GM13976 (cell line): ENCODE measurements at regions not wholly inside any gene's neighbourhood (a gene's known extent, or its start where the extent isn't known, plus 50 kb on each side); places are given as distances from the start of the nearest gene placed in this dataset.

Experiments used
- DNase-seq: peaks from one replicate; pipeline ENCODE4 v3.0.0; 2012; ENCODE audit warnings: low spot score
- in situ Hi-C: fragments of 300-500 bp; cut with MboI; formaldehyde crosslinking; loops from one replicate; pipeline ENCODE4 v1.12.0; 2022; ENCODE audit warnings: low sequenced_read_pairs, mixed read lengths, inconsistent platforms; ENCODE audit not compliant: unreplicated experiment
- TF ChIP-seq, protein P1 (sequence below): IDR thresholded peaks from 2 replicates; pipeline ENCODE4 v1.5.1; 2012; ENCODE audit warnings: borderline replicate concordance, mild to moderate bottlenecking; ENCODE audit not compliant: insufficient read depth; ENCODE audit errors: extremely low read depth, missing control alignments, control extremely low read depth

DNA sequence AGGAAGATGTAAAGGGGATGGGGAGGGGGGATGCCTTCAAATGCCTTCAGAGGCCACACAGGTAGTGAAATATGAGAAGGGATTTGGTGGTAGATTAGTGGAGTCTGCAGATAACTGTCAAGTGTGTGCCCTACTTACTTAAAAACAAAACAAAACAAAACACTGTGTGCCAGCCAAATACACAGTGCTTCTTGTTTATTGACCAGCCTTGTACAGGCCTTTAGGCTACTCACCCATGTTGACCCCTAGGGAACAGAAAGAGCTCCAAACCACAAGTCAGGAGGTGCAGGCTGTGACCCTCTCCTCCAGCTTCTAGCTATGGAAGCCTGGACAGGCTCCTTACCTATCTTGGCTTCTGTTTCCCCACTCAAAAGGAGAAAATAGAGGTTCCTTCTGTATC lies 562.0 kb downstream of the ETNK1 start:
- no peak for DNase-seq
- in situ Hi-C loops, result no loop called here
- TF ChIP-seq, protein P1, sequence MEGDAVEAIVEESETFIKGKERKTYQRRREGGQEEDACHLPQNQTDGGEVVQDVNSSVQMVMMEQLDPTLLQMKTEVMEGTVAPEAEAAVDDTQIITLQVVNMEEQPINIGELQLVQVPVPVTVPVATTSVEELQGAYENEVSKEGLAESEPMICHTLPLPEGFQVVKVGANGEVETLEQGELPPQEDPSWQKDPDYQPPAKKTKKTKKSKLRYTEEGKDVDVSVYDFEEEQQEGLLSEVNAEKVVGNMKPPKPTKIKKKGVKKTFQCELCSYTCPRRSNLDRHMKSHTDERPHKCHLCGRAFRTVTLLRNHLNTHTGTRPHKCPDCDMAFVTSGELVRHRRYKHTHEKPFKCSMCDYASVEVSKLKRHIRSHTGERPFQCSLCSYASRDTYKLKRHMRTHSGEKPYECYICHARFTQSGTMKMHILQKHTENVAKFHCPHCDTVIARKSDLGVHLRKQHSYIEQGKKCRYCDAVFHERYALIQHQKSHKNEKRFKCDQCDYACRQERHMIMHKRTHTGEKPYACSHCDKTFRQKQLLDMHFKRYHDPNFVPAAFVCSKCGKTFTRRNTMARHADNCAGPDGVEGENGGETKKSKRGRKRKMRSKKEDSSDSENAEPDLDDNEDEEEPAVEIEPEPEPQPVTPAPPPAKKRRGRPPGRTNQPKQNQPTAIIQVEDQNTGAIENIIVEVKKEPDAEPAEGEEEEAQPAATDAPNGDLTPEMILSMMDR, result no peak

DNA sequence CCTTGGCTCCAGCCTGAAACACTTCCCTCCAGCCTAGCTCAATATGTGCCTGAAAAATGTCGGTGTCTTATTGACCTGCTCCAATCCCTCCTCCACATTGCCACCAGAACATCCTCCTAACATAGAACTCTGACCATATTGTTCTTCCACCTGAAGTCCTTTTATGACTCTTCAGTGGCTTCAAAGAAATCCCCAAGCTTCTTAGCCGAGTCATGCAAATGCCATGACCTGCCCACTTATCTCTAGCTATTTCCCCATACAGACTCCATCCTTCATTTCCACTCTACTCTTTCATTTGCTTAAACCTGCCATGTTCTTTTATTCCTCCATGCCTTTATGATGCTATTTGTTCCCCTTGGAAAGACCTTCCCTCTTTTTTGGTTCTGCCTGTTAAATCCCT lies 568.6 kb downstream of the ETNK1 start:
- TF ChIP-seq, protein P1, result no peak
- no peak for DNase-seq
- in situ Hi-C loops, result no loop called here

DNA sequence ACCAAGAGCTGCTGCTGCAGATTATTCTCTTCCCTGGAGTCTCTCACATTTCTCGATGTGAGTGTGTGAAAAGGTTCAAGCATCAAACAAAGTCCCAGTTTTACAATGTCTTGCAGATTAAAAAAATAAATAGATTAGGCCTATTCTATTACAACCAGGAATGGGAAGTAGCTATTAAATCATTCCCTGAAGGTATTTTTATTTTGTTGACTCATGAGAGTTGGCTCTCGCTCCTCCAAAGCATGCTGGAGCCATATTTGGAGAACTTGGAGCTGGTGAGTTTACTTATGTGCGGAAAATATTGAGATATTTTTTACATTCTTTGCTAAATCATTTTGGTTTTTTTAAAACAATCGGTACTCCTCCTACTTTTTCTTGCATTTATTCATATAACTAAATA lies 572.3 kb downstream of the ETNK1 start:
- in situ Hi-C loops, result no loop called here
- no peak for DNase-seq
- TF ChIP-seq, protein P1, result no peak

DNA sequence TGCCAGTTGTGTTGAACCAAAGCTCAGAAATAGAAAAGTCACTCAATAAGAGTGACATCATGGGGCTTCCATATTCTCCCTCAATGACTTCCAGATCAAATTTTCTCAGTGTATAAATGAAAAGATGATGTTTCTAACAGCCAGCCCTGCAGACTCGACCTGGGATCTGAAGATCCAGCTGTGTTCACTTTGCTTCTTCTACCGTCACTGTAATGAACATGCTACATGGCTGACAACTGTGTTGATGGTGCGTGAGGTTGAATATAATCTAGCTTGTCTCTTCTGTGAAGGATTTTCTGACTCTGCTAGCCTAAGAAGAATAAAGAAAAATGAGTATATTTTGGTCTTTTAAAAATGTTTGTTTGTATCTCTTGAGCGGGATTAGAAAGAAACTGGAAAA lies 577.8 kb downstream of the ETNK1 start:
- TF ChIP-seq, protein P1, result no peak
- in situ Hi-C loops, result loop anchor here (25.0 kb wide), 1 partner anchor 1560 kb away; no protein-coding TSS in a partner anchor
- no peak for DNase-seq

DNA sequence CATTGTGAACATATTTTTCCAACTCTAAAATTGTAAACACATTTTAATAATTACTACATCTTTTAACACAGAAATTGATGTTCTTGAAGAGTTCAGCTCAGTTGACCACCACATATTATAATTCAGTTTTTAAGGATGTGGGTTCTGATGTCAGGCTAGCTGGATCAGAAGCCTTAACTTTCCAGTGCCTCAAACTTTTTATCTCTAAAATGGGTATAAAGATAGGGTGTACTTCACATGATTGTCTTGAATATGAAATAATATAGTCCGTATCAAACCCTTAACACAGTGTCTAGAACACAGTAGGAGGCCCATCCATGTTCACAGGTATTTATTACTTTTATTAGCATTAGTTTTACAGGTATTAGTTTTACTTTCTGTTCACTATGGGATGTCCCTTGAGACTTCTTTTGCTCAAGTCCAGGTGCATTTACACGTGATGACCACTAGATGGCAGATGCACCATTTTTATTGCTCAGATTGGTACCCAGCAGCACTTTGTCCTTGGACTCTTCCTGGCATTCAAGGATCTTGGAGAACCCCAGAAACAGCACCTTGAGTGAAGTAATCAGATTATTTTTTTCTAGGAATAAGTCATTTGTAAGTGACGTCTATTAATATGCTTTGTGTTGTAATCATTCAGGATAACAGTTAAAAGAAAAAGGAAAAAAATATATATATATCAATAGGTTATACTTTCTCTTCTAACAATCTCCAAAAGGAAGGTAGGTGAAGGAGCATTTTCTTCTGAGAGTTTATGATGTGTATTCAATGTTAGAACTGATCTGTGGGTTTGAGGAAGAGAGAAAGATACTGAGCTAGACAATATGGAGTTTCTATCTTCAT lies 580.2 kb downstream of the ETNK1 start:
- TF ChIP-seq, protein P1, result peak; percentile 91
- in situ Hi-C loops, result loop anchor here (25.0 kb wide), 1 partner anchor 1557 kb away; no protein-coding TSS in a partner anchor
- peak; percentile 50 for DNase-seq

DNA sequence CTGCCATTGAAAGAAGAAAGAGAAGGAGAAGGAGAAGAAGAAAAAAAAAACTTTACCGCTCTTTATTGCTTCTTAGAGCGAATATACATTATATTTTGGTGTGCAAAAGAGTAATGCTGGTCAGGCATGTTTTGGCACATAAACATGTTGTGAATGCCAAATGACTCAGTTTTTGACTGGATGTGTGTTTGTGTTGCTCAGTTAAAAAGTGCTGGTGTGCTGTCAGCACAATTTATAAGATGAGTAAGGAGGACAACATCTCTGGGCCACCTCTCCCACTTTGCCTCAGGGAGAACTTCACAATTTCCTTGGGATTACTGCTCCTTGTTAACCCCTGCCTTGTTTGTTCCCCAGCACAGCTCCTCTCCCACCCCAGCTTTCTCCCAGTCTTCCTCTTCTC lies 584.8 kb downstream of the ETNK1 start:
- in situ Hi-C loops, result loop anchor here (25.0 kb wide), 1 partner anchor 1553 kb away; no protein-coding TSS in a partner anchor
- DNase-seq, result no peak
- TF ChIP-seq, protein P1, result no peak
